Endodermal cell (in vitro differentiated cells): ENCODE measurements at regions not wholly inside any gene's neighbourhood (a gene's known extent, or its start where the extent isn't known, plus 50 kb on each side); places are given as distances from the start of the nearest gene placed in this dataset.

ENCODE experiments used
- DNase-seq: peaks from one replicate; pipeline ENCODE4 v3.0.0-alpha.2; 2017
- H3K27ac ChIP-seq: 2 replicates; pipeline ENCODE4 v1.5.1; 2013; ENCODE audit warnings: mild to moderate bottlenecking, low read depth, low read length, moderate library complexity
- H3K27me3 ChIP-seq: 2 replicates; pipeline ENCODE4 v1.6.1; 2013; ENCODE audit warnings: mild to moderate bottlenecking, low read length, moderate library complexity; ENCODE audit not compliant: insufficient read depth, control insufficient read depth, poor library complexity, severe bottlenecking
- H3K36me3 ChIP-seq: 2 replicates; pipeline ENCODE4 v1.7.0; 2013; ENCODE audit warnings: mild to moderate bottlenecking, low read length, moderate library complexity; ENCODE audit not compliant: control insufficient read depth, insufficient read depth
- H3K4me1 ChIP-seq: one replicate; pipeline ENCODE4 v1.7.0; 2013; ENCODE audit warnings: low read length; ENCODE audit not compliant: control insufficient read depth, insufficient read depth
- H3K4me3 ChIP-seq: 2 replicates; pipeline ENCODE4 v1.5.1; 2013; ENCODE audit warnings: mild to moderate bottlenecking, low read length, moderate library complexity
- H3K9ac ChIP-seq: 2 replicates; pipeline ENCODE4 v1.6.1; 2013; ENCODE audit warnings: mild to moderate bottlenecking, low read length, moderate library complexity; ENCODE audit not compliant: poor library complexity, severe bottlenecking; ENCODE audit errors: extremely low read depth
- H3K9me3 ChIP-seq: 2 replicates; pipeline ENCODE4 v1.6.1; 2013; ENCODE audit warnings: mild to moderate bottlenecking, low read length, moderate library complexity; ENCODE audit not compliant: control insufficient read depth
- H3K27ac Mint-ChIP-seq: 2 replicates; pipeline ENCODE4 v1.8.0; 2020; ENCODE audit warnings: mixed read lengths
- H3K27me3 Mint-ChIP-seq: 2 replicates; pipeline ENCODE4 v1.8.0; 2021; ENCODE audit warnings: mild to moderate bottlenecking, mixed read lengths; ENCODE audit not compliant: insufficient read depth
- H3K36me3 Mint-ChIP-seq: 2 replicates; pipeline ENCODE4 v1.8.0; 2020; ENCODE audit warnings: low read depth, mixed read lengths
- H3K4me1 Mint-ChIP-seq: 2 replicates; pipeline ENCODE4 v1.8.0; 2020; ENCODE audit warnings: mixed read lengths
- H3K4me3 Mint-ChIP-seq: 2 replicates; pipeline ENCODE4 v1.8.0; 2020; ENCODE audit warnings: mild to moderate bottlenecking, moderate library complexity, mixed read lengths
- H3K9me3 Mint-ChIP-seq: 2 replicates; pipeline ENCODE4 v1.8.0; 2020; ENCODE audit warnings: mild to moderate bottlenecking, mixed read lengths
- WGBS, 2 experiments: methylation state at CpG; one replicate each; pipeline versions ENCODE4 v1.1.5 to v1.1.7; 2013; ENCODE audit warnings: missing lambda C conversion rate in 2 of 2, mixed read lengths in 1 of 2; ENCODE audit not compliant: insufficient coverage in 1 of 2, insufficient read length in 1 of 2; 5-methylcytosine and 5-hydroxymethylcytosine counted together
- TF ChIP-seq, protein P1 (sequence below): fragments of 200-600 bp; sonication (generic); conservative IDR thresholded peaks from 2 replicates; pipeline ENCODE4 v1.5.0; 2021; ENCODE audit warnings: antibody characterized with exemption, mild to moderate bottlenecking

DNA sequence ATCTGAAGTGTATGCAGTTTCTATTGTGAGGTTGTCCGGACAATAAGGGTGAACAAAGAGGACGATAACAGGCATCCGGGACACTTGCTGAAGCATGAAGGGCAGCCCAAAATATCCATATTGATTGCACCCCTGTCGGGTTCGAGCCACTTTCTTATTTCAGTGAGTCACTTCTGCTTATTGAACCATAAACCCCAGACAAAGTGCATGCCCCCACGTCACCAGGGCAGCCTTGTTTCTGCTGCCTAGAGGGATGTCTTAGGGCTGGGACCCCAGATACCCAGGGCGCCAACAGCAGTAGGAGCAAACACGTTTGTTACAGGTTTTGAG is 175.3 kb upstream of the LYZL1 start:
- TF ChIP-seq, protein P1, sequence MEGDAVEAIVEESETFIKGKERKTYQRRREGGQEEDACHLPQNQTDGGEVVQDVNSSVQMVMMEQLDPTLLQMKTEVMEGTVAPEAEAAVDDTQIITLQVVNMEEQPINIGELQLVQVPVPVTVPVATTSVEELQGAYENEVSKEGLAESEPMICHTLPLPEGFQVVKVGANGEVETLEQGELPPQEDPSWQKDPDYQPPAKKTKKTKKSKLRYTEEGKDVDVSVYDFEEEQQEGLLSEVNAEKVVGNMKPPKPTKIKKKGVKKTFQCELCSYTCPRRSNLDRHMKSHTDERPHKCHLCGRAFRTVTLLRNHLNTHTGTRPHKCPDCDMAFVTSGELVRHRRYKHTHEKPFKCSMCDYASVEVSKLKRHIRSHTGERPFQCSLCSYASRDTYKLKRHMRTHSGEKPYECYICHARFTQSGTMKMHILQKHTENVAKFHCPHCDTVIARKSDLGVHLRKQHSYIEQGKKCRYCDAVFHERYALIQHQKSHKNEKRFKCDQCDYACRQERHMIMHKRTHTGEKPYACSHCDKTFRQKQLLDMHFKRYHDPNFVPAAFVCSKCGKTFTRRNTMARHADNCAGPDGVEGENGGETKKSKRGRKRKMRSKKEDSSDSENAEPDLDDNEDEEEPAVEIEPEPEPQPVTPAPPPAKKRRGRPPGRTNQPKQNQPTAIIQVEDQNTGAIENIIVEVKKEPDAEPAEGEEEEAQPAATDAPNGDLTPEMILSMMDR: no peak
- Histone ChIP-seq H3K4me3 (no peak overlapping the region), H3K27me3 (no peaks in the 10 kb centered on the region), H3K27ac (peak overlapping the region; percentile 88), H3K9me3 (peaks cover 45% of the 10 kb centered on the region), H3K4me1 (peaks cover 7% of the 10 kb centered on the region), H3K36me3 (no peaks in the 10 kb centered on the region), H3K9ac (no peak overlapping the region)
- no peak for DNase-seq
- Mint-ChIP-seq H3K27ac (peak overlapping the region; percentile 57), H3K4me1 (peaks cover 33% of the 10 kb centered on the region), H3K9me3 (peaks cover 35% of the 10 kb centered on the region), H3K27me3 (no peaks in the 10 kb centered on the region), H3K4me3 (no peak overlapping the region), H3K36me3 (peaks cover 8% of the 10 kb centered on the region)
- WGBS, 2 experiments: 78 to 88% methylated on average over 8 of the region's 8 CpGs

GRCh38 chr10:29114141-29114540 is 174.7 kb upstream of the LYZL1 start:
- no peak for DNase-seq
- TF ChIP-seq, protein P1: no peak
- Mint-ChIP-seq H3K36me3 (peaks cover 8% of the 10 kb centered on the region), H3K27ac (no peak overlapping the region), H3K9me3 (peaks cover 40% of the 10 kb centered on the region), H3K4me1 (peaks cover 33% of the 10 kb centered on the region), H3K4me3 (no peak overlapping the region), H3K27me3 (no peaks in the 10 kb centered on the region)
- WGBS, 2 experiments: 96 to 97% methylated on average over 7 of the region's 7 CpGs
- Histone ChIP-seq H3K27ac (peak overlapping the region; percentile 88), H3K9ac (no peak overlapping the region), H3K27me3 (no peaks in the 10 kb centered on the region), H3K4me1 (peaks cover 7% of the 10 kb centered on the region), H3K36me3 (no peaks in the 10 kb centered on the region), H3K9me3 (peaks cover 50% of the 10 kb centered on the region), H3K4me3 (no peak overlapping the region)

DNA sequence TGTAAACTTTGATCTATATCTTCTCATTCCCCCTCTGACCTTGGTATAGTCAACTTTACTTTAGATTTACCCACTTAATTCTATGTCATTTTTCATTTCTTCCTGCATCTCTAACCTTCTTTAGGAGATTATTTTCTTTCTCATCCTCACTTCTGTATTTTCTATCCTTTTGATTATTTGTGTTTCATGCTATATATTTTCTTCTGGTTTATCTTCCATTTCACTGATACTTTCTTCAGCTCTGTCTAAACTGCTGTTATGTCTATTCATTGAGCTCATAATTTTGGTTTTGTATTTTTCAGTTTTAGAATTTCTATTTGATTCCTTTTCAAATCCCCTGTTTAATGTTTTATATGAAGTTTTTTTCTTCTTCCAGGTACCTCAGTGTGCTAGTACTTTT is 171.1 kb upstream of the LYZL1 start:
- Mint-ChIP-seq H3K4me3 (no peak overlapping the region), H3K9me3 (peaks cover 45% of the 10 kb centered on the region), H3K27ac (no peak overlapping the region), H3K36me3 (peaks cover 8% of the 10 kb centered on the region), H3K27me3 (no peaks in the 10 kb centered on the region), H3K4me1 (peaks cover 10% of the 10 kb centered on the region)
- peaks cover 50% of the 10 kb centered on the region for H3K9me3 ChIP-seq
- TF ChIP-seq, protein P1: no peak
- no peak overlapping the region for H3K27ac ChIP-seq
- peak overlapping the region; percentile 16 for H3K4me3 ChIP-seq
- no peaks in the 10 kb centered on the region for H3K4me1 ChIP-seq
- no peaks in the 10 kb centered on the region for H3K27me3 ChIP-seq
- no peak for DNase-seq
- no peaks in the 10 kb centered on the region for H3K36me3 ChIP-seq
- no peak overlapping the region for H3K9ac ChIP-seq
